ENCODE measurements at regions not wholly inside any gene's neighbourhood (a gene's known extent, or its start where the extent isn't known, plus 50 kb on each side); places are given as distances from the start of the nearest gene placed in this dataset.

GRCh38 chr7:109893231-109893630 lies 1197.7 kb upstream of the LRRN3 start:
- no peak for TF ChIP-seq CTCF (IDR thresholded peaks at IDR 0.05; ENCODE audit: low read length)
- TF ChIP-seq EZH2 (optimal IDR thresholded peaks at IDR 0.05; ENCODE audit: low read depth, low read length), result no peak
- no peak for TF ChIP-seq EZH2phosphoT487 (IDR thresholded peaks at IDR 0.05; ENCODE audit: low read length)

Data from MM.1S (cell line).